ENCODE measurements at regions not wholly inside any gene's neighbourhood (a gene's known extent, or its start where the extent isn't known, plus 50 kb on each side); places are given as distances from the start of the nearest gene placed in this dataset.

DNA sequence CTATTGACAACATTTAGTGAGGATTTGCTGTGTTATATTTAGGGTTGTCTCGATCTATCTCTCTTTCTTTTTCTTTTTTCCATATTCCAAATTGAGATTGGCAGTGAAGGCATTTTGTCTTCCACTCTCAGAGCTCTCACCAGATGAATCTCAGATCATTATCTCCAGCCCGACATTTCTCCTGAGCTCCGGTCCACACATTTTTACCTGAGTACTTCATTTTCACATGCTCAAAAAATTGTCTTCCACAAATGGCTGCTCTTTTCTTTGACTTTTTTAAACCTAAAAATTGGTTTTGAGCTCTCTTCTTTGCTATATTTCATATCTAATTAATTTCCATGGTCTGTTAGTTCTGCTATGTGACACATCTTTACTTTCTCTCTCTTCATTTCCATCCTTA lies 56.9 kb upstream of the ASB17 start:
- DNase-seq (ENCODE audit: low read depth, low spot score) = no peak
- ChIA-PET RAD21 (ENCODE audit: low non-redundant PET in 1 of 2, low total read pairs in 2 of 2, uncharacterized antibody in 2 of 2, unreplicated experiment in 2 of 2) (no interaction called here), CTCF (no interaction called here), POLR2A (no interaction called here)
- TF ChIP-seq EZH2phosphoT487 (IDR thresholded peaks at IDR 0.05; ENCODE audit: borderline replicate concordance) (peak; percentile 88; the same call in 1 of the 2 replicates), EZH2 (IDR thresholded peaks at IDR 0.05) (peak; percentile 95), FOSL1 (IDR thresholded peaks at IDR 0.05; ENCODE audit: low read depth) (no peak)
- no peak for ATAC-seq
- Histone ChIP-seq H3K4me3 (replicated peaks in 1 of 2; ENCODE audit: low read depth in 1 of 2, low read length in 2 of 2) (no peak overlapping the region), H3K36me3 (ENCODE audit: control insufficient read depth in 1 of 2, insufficient read depth in 2 of 2, low read length in 2 of 2) (no peaks in the 10 kb centered on the region), H3K9me2 (ENCODE audit: insufficient read depth) (no peaks in the 10 kb centered on the region), H3K27ac (ENCODE audit: low read depth, low read length) (no peak overlapping the region), H3K4me1 (ENCODE audit: control insufficient read depth in 1 of 2, insufficient read depth in 2 of 2, low read length in 2 of 2) (no peaks in the 10 kb centered on the region), H2AFZ (ENCODE audit: low read depth, low read length, poor library complexity, severe bottlenecking) (no peak overlapping the region), H3K9me3 (ENCODE audit: control insufficient read depth in 1 of 2, insufficient read depth in 1 of 2, low read depth in 1 of 2, low read length in 2 of 2) (no peaks in the 10 kb centered on the region), H3K4me2 (ENCODE audit: low read length) (no peak overlapping the region), H3K79me2 (ENCODE audit: insufficient read depth, low read length) (no peaks in the 10 kb centered on the region), H3K9ac (ENCODE audit: low read length) (no peak overlapping the region), H3K27me3 (ENCODE audit: insufficient read depth, low read length) (peaks cover 12% of the 10 kb centered on the region), H4K20me1 (ENCODE audit: insufficient read depth) (no peaks in the 10 kb centered on the region)
- intact Hi-C loops (cut with micrococcal nuclease) = no loop called here
- no TSS peak for BruUV-seq (replicated peaks)

GRCh38 chr1:75990686-75991085 lies 58.5 kb upstream of the ASB17 start:
- ChIA-PET CTCF (no interaction called here), POLR2A (no interaction called here), RAD21 (ENCODE audit: low non-redundant PET in 1 of 2, low total read pairs in 2 of 2, uncharacterized antibody in 2 of 2, unreplicated experiment in 2 of 2) (no interaction called here)
- Histone ChIP-seq H3K9me3 (ENCODE audit: control insufficient read depth in 1 of 2, insufficient read depth in 1 of 2, low read depth in 1 of 2, low read length in 2 of 2) (no peaks in the 10 kb centered on the region), H3K27me3 (ENCODE audit: insufficient read depth, low read length) (peaks cover 12% of the 10 kb centered on the region), H3K9me2 (ENCODE audit: insufficient read depth) (no peaks in the 10 kb centered on the region), H3K9ac (ENCODE audit: low read length) (no peak overlapping the region), H2AFZ (ENCODE audit: low read depth, low read length, poor library complexity, severe bottlenecking) (no peak overlapping the region), H3K4me1 (ENCODE audit: control insufficient read depth in 1 of 2, insufficient read depth in 2 of 2, low read length in 2 of 2) (no peaks in the 10 kb centered on the region), H3K36me3 (ENCODE audit: control insufficient read depth in 1 of 2, insufficient read depth in 2 of 2, low read length in 2 of 2) (no peaks in the 10 kb centered on the region), H3K4me2 (ENCODE audit: low read length) (no peak overlapping the region), H3K27ac (ENCODE audit: low read depth, low read length) (no peak overlapping the region), H3K4me3 (replicated peaks in 1 of 2; ENCODE audit: low read depth in 1 of 2, low read length in 2 of 2) (no peak overlapping the region), H3K79me2 (ENCODE audit: insufficient read depth, low read length) (no peaks in the 10 kb centered on the region), H4K20me1 (ENCODE audit: insufficient read depth) (no peaks in the 10 kb centered on the region)
- DNase-seq (ENCODE audit: low read depth, low spot score) = no peak
- BruUV-seq (replicated peaks) = no TSS peak
- intact Hi-C loops (cut with micrococcal nuclease) = loop anchor here (1.0 to 10.0 kb wide), 3 partner anchors 154 to 1152 kb away; no protein-coding TSS in a partner anchor
- ATAC-seq = no peak
- no peak for TF ChIP-seq SRF (IDR thresholded peaks at IDR 0.05; ENCODE audit: low read depth)
- TF ChIP-seq CBX3 (IDR thresholded peaks at IDR 0.05; ENCODE audit: low read depth) = no peak
- TF ChIP-seq SIN3A (IDR thresholded peaks at IDR 0.05; ENCODE audit: low read depth) = no peak
- no peak for TF ChIP-seq EGR1 (IDR thresholded peaks at IDR 0.05; ENCODE audit: low read depth)
- TF ChIP-seq, protein P1, sequence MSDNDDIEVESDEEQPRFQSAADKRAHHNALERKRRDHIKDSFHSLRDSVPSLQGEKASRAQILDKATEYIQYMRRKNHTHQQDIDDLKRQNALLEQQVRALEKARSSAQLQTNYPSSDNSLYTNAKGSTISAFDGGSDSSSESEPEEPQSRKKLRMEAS (IDR thresholded peaks at IDR 0.05) = no peak
- no peak for TF ChIP-seq YY1 (IDR thresholded peaks at IDR 0.05; ENCODE audit: extremely low read depth, insufficient replicate concordance, low read depth, low read length)
- TF ChIP-seq POLR2A (IDR thresholded peaks at IDR 0.05; ENCODE audit: borderline replicate concordance, extremely low read depth, insufficient read depth, insufficient read length) = no peak
- TF ChIP-seq CEBPB (IDR thresholded peaks at IDR 0.05; ENCODE audit: low read depth) = no peak
- no peak for TF ChIP-seq EZH2 (IDR thresholded peaks at IDR 0.05)

Data from HCT116 (cell line).